SK-N-MC (cell line): ENCODE measurements at regions not wholly inside any gene's neighbourhood (a gene's known extent, or its start where the extent isn't known, plus 50 kb on each side); places are given as distances from the start of the nearest gene placed in this dataset.
"Not testable (repeated sequence)": the region's sequence is repeated elsewhere in the genome, so short reads cannot be mapped to it uniquely, and the experiment has no call there.

ENCODE experiments used
- DNase-seq: peaks from one replicate; pipeline ENCODE4 v3.0.0-alpha.2; 2011; ENCODE audit warnings: low read depth, low spot score
- H3K27ac ChIP-seq: fragments of 200-600 bp; sonication (generic); 2 replicates; pipeline ENCODE4 v1.5.1; 2016; ENCODE audit warnings: mixed run types
- H3K36me3 ChIP-seq: fragments of 200-600 bp; sonication (generic); 2 replicates; pipeline ENCODE4 v1.6.1; 2017; ENCODE audit warnings: antibody characterized with exemption, low read length, mixed read lengths; ENCODE audit not compliant: insufficient read depth
- H3K4me3 ChIP-seq: fragments of 200-600 bp; sonication (generic); 2 replicates; pipeline ENCODE4 v1.5.1; 2016
- H3K9ac ChIP-seq: fragments of 200-600 bp; sonication (generic); 2 replicates; pipeline ENCODE4 v1.8.0; 2017; ENCODE audit warnings: mixed run types, mixed read lengths; ENCODE audit not compliant: insufficient read length
- H3K9me3 ChIP-seq: fragments of 200-600 bp; sonication (generic); 2 replicates; pipeline ENCODE4 v1.6.1; 2017; ENCODE audit warnings: low read depth, mild to moderate bottlenecking, antibody characterized with exemption, low read length, moderate library complexity, mixed read lengths
- EZH2 ChIP-seq: fragments of 200-600 bp; sonication (generic); IDR thresholded peaks from one replicate; pipeline ENCODE4 v1.6.1; 2017; ENCODE audit warnings: antibody characterized with exemption
- FOXP2 ChIP-seq: optimal IDR thresholded peaks from 2 replicates; pipeline ENCODE3; 2011; ENCODE audit warnings: mild to moderate bottlenecking, moderate library complexity; ENCODE audit not compliant: insufficient read depth; ENCODE audit errors: extremely low read length, control extremely low read depth
- POLR2AphosphoS5 ChIP-seq: IDR thresholded peaks from 2 replicates; pipeline ENCODE4 v1.6.1; 2012; ENCODE audit warnings: mild to moderate bottlenecking, low read depth, low read length, borderline replicate concordance

GRCh38 chr5:159576902-159577301, 246.6 kb upstream of the IL12B start:
- no peak overlapping the region for H3K9ac ChIP-seq
- H3K27ac ChIP-seq, result no peak overlapping the region
- TF ChIP-seq POLR2AphosphoS5, result no peak
- no peak for TF ChIP-seq FOXP2
- no peak for TF ChIP-seq EZH2
- H3K4me3 ChIP-seq, result no peak overlapping the region
- no peak for DNase-seq
- H3K9me3 ChIP-seq, result no peaks in the 10 kb centered on the region
- H3K36me3 ChIP-seq, result no peaks in the 10 kb centered on the region

- H3K27ac ChIP-seq, result no peak overlapping the region
- H3K9me3 ChIP-seq, result no peaks in the 10 kb centered on the region
- DNase-seq, result no peak
- H3K9ac ChIP-seq, result no peak overlapping the region
- no peak overlapping the region for H3K4me3 ChIP-seq
- no peaks in the 10 kb centered on the region for H3K36me3 ChIP-seq
- TF ChIP-seq FOXP2 (no peak), EZH2 (no peak), POLR2AphosphoS5 (no peak)
Observed at GRCh38 chr5:159581502-159582249, 251.4 kb upstream of the IL12B start.

DNA sequence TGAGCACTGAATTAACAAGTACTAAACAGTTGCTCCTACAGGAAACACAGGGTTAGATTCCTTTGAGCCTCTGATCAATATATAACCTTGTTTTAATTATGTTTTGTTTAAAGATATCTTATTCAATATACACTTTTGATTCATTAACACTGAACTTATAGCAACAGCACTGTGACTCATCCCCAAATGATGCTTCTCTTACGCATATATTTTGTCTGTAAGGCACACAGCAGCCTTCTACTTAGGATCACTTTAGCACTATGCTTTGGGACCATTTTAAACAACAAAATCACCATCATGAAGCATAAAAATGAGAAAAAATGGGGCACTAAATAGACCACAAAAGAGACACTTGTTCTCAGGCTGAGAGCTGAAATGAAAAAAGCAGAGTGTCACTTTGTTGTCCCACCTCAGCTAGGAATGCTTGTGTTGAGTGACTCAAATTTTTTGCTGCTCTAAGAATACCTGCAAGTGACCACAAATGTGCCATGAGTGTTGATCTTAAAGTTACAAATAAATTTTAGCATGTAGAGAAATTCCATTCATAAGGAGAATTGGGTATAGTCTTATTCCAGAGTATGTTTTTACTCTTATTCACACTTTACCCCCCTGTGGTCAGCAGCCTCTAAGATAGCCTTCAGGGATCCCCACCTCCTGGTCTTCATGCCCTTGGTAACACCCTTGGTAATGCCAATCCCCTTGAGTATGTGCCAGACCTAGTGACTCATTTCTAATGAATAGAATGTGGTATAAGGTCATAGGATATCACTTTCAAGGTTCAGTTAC, 252.7 kb upstream of the IL12B start:
- H3K9me3 ChIP-seq, result no peaks in the 10 kb centered on the region
- no peaks in the 10 kb centered on the region for H3K36me3 ChIP-seq
- H3K27ac ChIP-seq, result no peak overlapping the region
- H3K4me3 ChIP-seq, result no peak overlapping the region
- DNase-seq, result no peak
- no peak overlapping the region for H3K9ac ChIP-seq
- TF ChIP-seq EZH2 (no peak), FOXP2 (no peak), POLR2AphosphoS5 (no peak)

GRCh38 chr5:159586921-159587320, 256.6 kb upstream of the IL12B start:
- no peak overlapping the region for H3K27ac ChIP-seq
- no peak overlapping the region for H3K4me3 ChIP-seq
- H3K9ac ChIP-seq, result no peak overlapping the region
- no peak for DNase-seq
- H3K9me3 ChIP-seq, result no peaks in the 10 kb centered on the region
- no peak for TF ChIP-seq FOXP2
- no peak for TF ChIP-seq EZH2
- TF ChIP-seq POLR2AphosphoS5, result no peak
- H3K36me3 ChIP-seq, result no peaks in the 10 kb centered on the region

- H3K9me3 ChIP-seq, result no peaks in the 10 kb centered on the region
- no peak overlapping the region for H3K4me3 ChIP-seq
- no peak for TF ChIP-seq EZH2
- H3K9ac ChIP-seq, result no peak overlapping the region
- H3K36me3 ChIP-seq, result no peaks in the 10 kb centered on the region
- no peak overlapping the region for H3K27ac ChIP-seq
- no peak for DNase-seq
Observed at GRCh38 chr5:159588941-159589340, 258.7 kb upstream of the IL12B start.

GRCh38 chr5:159593518-159594073, 263.3 kb upstream of the IL12B start:
- DNase-seq, result no peak
- H3K9me3 ChIP-seq, result no peaks in the 10 kb centered on the region
- no peaks in the 10 kb centered on the region for H3K36me3 ChIP-seq
- H3K9ac ChIP-seq, result no peak overlapping the region
- H3K4me3 ChIP-seq, result no peak overlapping the region
- H3K27ac ChIP-seq, result no peak overlapping the region
- TF ChIP-seq FOXP2 (no peak), EZH2 (no peak), POLR2AphosphoS5 (no peak)

DNA sequence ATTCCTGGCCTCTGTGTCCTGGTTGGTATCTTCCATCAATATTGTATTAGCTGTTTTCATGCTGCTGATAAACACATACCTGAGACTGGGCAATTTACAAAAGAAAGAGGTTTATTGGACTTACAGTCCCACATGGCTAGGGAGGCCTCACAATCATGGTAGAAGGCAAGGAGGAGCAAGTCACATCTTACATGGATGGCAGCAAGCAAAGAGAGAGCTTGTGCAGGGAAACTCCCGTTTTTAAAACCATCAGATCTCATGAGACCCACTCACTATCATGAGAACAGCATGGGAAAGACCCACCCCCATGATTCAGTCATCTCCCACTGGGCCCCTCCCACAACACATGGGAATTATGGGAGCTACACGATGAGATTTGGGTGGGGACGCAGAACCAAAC, 265.3 kb upstream of the IL12B start:
- not testable (repeated sequence) for H3K27ac ChIP-seq, H3K9me3 ChIP-seq, H3K9ac ChIP-seq, DNase-seq, H3K36me3 ChIP-seq, H3K4me3 ChIP-seq

GRCh38 chr5:159601216-159601615, 270.9 kb upstream of the IL12B start:
- Histone ChIP-seq H3K9ac (no peak overlapping the region), H3K27ac (no peak overlapping the region), H3K4me3 (no peak overlapping the region), H3K36me3 (no peaks in the 10 kb centered on the region), H3K9me3 (no peaks in the 10 kb centered on the region)
- TF ChIP-seq FOXP2 (no peak), POLR2AphosphoS5 (no peak), EZH2 (no peak)
- no peak for DNase-seq

DNA sequence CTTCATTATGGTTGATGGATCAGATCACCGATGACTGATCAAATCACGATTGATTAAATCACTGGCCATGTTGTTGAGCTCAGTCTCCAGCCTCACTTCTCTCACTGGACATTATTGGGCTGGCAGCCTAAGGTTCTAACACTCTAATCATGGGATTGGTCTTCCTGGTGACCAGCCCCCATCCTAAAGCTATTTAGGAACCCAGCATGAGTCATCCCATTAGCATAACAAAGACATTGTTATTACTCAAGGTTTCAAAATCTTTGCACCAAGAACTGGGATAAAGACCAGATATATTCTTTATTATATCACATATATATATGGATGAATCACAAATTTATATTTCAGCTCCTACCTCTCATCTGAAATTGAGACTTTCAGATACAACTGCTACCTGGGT, 272.1 kb upstream of the IL12B start:
- no peak for TF ChIP-seq FOXP2
- TF ChIP-seq POLR2AphosphoS5, result no peak
- TF ChIP-seq EZH2, result no peak
- no peaks in the 10 kb centered on the region for H3K36me3 ChIP-seq
- no peak overlapping the region for H3K4me3 ChIP-seq
- DNase-seq, result no peak
- no peak overlapping the region for H3K9ac ChIP-seq
- no peaks in the 10 kb centered on the region for H3K9me3 ChIP-seq
- H3K27ac ChIP-seq, result no peak overlapping the region
